ENCODE measurements at regions not wholly inside any gene's neighbourhood (a gene's known extent, or its start where the extent isn't known, plus 50 kb on each side); places are given as distances from the start of the nearest gene placed in this dataset.

- Mint-ChIP-seq H3K9me3 (no peaks in the 10 kb centered on the region), H3K27ac (no peak overlapping the region), H3K4me1 (peaks cover 3% of the 10 kb centered on the region), H3K4me3 (no peak overlapping the region), H3K27me3 (ENCODE audit: low read depth in 3 of 3) (peaks cover 0 to 3% (median 0%) of the 10 kb centered on the region in 3 donors), H3K36me3 (no peaks in the 10 kb centered on the region)
- H3K4me1 ChIP-seq (ENCODE audit: control insufficient read depth in 1 of 2, insufficient read depth in 2 of 2, low read length in 2 of 2): no peaks in the 10 kb centered on the region
- no peaks in the 10 kb centered on the region for H3K9me3 ChIP-seq (replicated peaks in 1 of 2; ENCODE audit: control insufficient read depth in 1 of 2, insufficient read depth in 1 of 2, low read length in 2 of 2)
- no peak overlapping the region for H3K27ac ChIP-seq (ENCODE audit: low read depth in 1 of 2, low read length in 2 of 2)
- WGBS (ENCODE audit: insufficient coverage): 15% methylated on average over 3 of the region's 3 CpGs
- no peak overlapping the region for H3K4me2 ChIP-seq (replicated peaks; ENCODE audit: extremely low read depth, low read length, poor library complexity, severe bottlenecking)
- H4K20me1 ChIP-seq (ENCODE audit: insufficient read depth, low read length): no peaks in the 10 kb centered on the region
- H3K79me2 ChIP-seq (ENCODE audit: insufficient read depth, low read length): no peaks in the 10 kb centered on the region
- DNase-seq: no peak
- no peaks in the 10 kb centered on the region for H3K36me3 ChIP-seq (replicated peaks in 1 of 2; ENCODE audit: control insufficient read depth in 1 of 2, insufficient read depth in 2 of 2, low read length in 2 of 2)
- no peak overlapping the region for H2AFZ ChIP-seq (ENCODE audit: insufficient read depth, low read depth, low read length, poor library complexity, severe bottlenecking)
- TF ChIP-seq CTCF (IDR thresholded peaks at IDR 0.05): no peak
- no peaks in the 10 kb centered on the region for H3K27me3 ChIP-seq (ENCODE audit: control insufficient read depth in 2 of 2, insufficient read depth in 2 of 2, low read length in 2 of 2)
- intact Hi-C loops (cut with micrococcal nuclease): no loop called here
- no peak overlapping the region for H3K4me3 ChIP-seq (replicated peaks in 1 of 3; ENCODE audit: low read depth in 2 of 3, low read length in 3 of 3)
- no peak overlapping the region for H3K9ac ChIP-seq (ENCODE audit: insufficient read depth, low read length, poor library complexity, severe bottlenecking)
Measured at GRCh38 chr5:34526682-34527305, 129.3 kb upstream of the RAI14 start.

- no peak for DNase-seq
- intact Hi-C loops (cut with micrococcal nuclease): no loop called here
- Mint-ChIP-seq H3K9me3 (no peaks in the 10 kb centered on the region), H3K4me1 (no peaks in the 10 kb centered on the region), H3K36me3 (no peaks in the 10 kb centered on the region), H3K27ac (no peak overlapping the region), H3K4me3 (no peak overlapping the region), H3K27me3 (ENCODE audit: low read depth in 3 of 3) (peaks cover 0 to 6% (median 2%) of the 10 kb centered on the region in 3 donors)
- Histone ChIP-seq H3K27ac (ENCODE audit: low read depth in 1 of 2, low read length in 2 of 2) (no peak overlapping the region), H3K9ac (ENCODE audit: insufficient read depth, low read length, poor library complexity, severe bottlenecking) (no peak overlapping the region), H4K20me1 (ENCODE audit: insufficient read depth, low read length) (no peaks in the 10 kb centered on the region), H3K4me3 (replicated peaks in 1 of 3; ENCODE audit: low read depth in 2 of 3, low read length in 3 of 3) (no peak overlapping the region), H3K9me3 (replicated peaks in 1 of 2; ENCODE audit: control insufficient read depth in 1 of 2, insufficient read depth in 1 of 2, low read length in 2 of 2) (no peaks in the 10 kb centered on the region), H3K27me3 (ENCODE audit: control insufficient read depth in 2 of 2, insufficient read depth in 2 of 2, low read length in 2 of 2) (no peaks in the 10 kb centered on the region), H3K79me2 (ENCODE audit: insufficient read depth, low read length) (no peaks in the 10 kb centered on the region), H3K4me2 (replicated peaks; ENCODE audit: extremely low read depth, low read length, poor library complexity, severe bottlenecking) (no peak overlapping the region), H2AFZ (ENCODE audit: insufficient read depth, low read depth, low read length, poor library complexity, severe bottlenecking) (no peak overlapping the region), H3K4me1 (ENCODE audit: control insufficient read depth in 1 of 2, insufficient read depth in 2 of 2, low read length in 2 of 2) (no peaks in the 10 kb centered on the region), H3K36me3 (replicated peaks in 1 of 2; ENCODE audit: control insufficient read depth in 1 of 2, insufficient read depth in 2 of 2, low read length in 2 of 2) (no peaks in the 10 kb centered on the region)
- no peak for TF ChIP-seq CTCF (IDR thresholded peaks at IDR 0.05)
- WGBS (ENCODE audit: insufficient coverage): 90% methylated on average over 5 of the region's 10 CpGs
Measured at GRCh38 chr5:34529581-34530331, 126.4 kb upstream of the RAI14 start.

All from CD14-positive monocyte (primary cell).